ENCODE measurements at regions not wholly inside any gene's neighbourhood (a gene's known extent, or its start where the extent isn't known, plus 50 kb on each side); places are given as distances from the start of the nearest gene placed in this dataset.

DNA sequence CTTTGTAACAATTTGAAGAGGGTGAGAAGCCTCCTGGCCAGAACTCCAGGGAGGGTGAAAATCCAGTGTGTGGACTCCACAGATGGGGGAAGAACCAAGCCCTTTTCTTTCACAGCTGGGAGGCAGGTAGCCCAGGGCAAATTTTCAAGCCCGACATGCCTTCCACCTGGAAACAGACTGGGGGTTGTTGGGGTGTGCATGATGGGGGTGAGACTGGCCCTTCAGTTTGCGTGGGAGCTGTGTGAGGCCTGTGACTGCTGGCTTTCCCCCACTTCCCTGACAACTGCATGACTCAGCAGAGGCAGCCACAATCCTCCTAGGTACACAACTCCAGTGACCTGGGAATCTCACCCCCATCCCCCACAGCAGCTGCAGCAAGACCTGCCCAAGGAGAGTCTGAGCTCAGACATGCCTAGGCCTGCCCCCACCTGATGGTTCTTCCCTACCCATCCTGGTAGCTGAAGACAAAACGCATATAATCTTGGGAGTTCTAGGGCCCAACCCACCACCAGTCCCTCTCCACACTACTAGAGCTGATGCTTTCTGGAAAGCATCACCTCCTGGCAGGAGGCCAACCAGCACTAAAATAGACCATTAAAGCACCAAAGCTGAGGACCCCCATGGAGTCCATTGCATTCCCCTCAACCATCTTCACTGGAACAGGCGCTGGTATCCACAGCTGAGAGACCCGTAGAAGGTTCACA lies 445.4 kb downstream of the TFEC start:
- TF ChIP-seq, protein P1, sequence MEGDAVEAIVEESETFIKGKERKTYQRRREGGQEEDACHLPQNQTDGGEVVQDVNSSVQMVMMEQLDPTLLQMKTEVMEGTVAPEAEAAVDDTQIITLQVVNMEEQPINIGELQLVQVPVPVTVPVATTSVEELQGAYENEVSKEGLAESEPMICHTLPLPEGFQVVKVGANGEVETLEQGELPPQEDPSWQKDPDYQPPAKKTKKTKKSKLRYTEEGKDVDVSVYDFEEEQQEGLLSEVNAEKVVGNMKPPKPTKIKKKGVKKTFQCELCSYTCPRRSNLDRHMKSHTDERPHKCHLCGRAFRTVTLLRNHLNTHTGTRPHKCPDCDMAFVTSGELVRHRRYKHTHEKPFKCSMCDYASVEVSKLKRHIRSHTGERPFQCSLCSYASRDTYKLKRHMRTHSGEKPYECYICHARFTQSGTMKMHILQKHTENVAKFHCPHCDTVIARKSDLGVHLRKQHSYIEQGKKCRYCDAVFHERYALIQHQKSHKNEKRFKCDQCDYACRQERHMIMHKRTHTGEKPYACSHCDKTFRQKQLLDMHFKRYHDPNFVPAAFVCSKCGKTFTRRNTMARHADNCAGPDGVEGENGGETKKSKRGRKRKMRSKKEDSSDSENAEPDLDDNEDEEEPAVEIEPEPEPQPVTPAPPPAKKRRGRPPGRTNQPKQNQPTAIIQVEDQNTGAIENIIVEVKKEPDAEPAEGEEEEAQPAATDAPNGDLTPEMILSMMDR (IDR thresholded peaks at IDR 0.05) = no peak
- TF ChIP-seq POLR2A (IDR thresholded peaks at IDR 0.05) = no peak
- intact Hi-C loops (cut with DNase I) = no loop called here
- ATAC-seq (no peak), DNase-seq (no peak)
- Histone ChIP-seq H3K4me1 (no peaks in the 10 kb centered on the region), H3K9me3 (no peaks in the 10 kb centered on the region), H3K4me3 (no peak overlapping the region), H3K27me3 (no peaks in the 10 kb centered on the region), H3K27ac (no peak overlapping the region), H3K36me3 (no peaks in the 10 kb centered on the region)
- WGBS (ENCODE audit: insufficient coverage, low coverage, low lambda C conversion rate, missing lambda C conversion rate) = 100% methylated on average over 2 of the region's 5 CpGs

DNA sequence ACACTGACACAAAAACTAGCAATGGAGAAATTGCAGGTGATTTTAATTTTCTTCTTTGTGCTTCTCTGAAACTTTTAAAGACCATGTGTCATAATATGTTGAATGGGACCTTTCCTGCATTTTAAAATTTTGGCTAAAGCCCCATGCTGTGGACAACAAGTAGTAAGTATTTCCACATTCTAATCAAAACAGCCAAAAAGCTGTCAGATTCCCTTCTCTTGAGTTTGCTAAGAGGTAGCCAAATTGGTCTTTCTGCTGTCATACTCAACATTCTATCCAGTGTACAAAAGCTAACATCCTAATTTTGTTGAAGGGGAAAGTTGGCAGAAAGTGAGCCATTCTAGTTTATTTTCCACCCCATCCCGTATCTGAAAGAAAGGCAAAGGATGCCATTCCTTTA lies 447.6 kb downstream of the TFEC start:
- DNase-seq = no peak
- Histone ChIP-seq H3K36me3 (no peaks in the 10 kb centered on the region), H3K27ac (no peak overlapping the region), H3K4me3 (no peak overlapping the region), H3K9me3 (no peaks in the 10 kb centered on the region), H3K4me1 (no peaks in the 10 kb centered on the region), H3K27me3 (no peaks in the 10 kb centered on the region)
- no peak for ATAC-seq
- 69% methylated on average over 1 of the region's 1 CpG for WGBS (ENCODE audit: insufficient coverage, low coverage, low lambda C conversion rate, missing lambda C conversion rate)
- no peak for TF ChIP-seq POLR2A (IDR thresholded peaks at IDR 0.05)
- TF ChIP-seq, protein P1 (IDR thresholded peaks at IDR 0.05) = no peak
- intact Hi-C loops (cut with DNase I) = no loop called here

DNA sequence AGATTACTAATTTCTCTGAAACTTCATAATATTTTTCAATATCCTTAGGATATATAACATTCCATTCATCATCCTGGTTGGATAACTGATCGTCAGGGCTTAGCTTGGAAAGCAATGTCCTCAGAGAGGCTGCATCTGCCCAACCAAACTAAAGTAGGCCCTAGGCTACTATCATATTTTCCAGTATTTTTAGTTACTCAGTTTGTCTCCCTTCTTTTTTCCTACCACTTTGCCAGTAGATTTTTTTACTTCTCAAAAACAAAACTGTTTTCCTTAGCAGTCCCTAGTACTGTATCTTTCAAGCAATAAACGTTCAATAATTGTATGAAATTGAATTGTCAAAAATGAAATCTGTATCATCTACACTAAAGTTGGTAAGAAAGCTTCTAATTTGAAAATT lies 452.0 kb downstream of the TFEC start:
- TF ChIP-seq POLR2A (IDR thresholded peaks at IDR 0.05) = no peak
- TF ChIP-seq, protein P1 (IDR thresholded peaks at IDR 0.05) = no peak
- Histone ChIP-seq H3K4me3 (no peak overlapping the region), H3K36me3 (no peaks in the 10 kb centered on the region), H3K4me1 (no peaks in the 10 kb centered on the region), H3K9me3 (no peaks in the 10 kb centered on the region), H3K27ac (no peak overlapping the region), H3K27me3 (no peaks in the 10 kb centered on the region)
- ATAC-seq = no peak
- WGBS (ENCODE audit: insufficient coverage, low coverage, low lambda C conversion rate, missing lambda C conversion rate) = 74% methylated on average over 2 of the region's 2 CpGs
- intact Hi-C loops (cut with DNase I) = no loop called here
- no peak for DNase-seq

DNA sequence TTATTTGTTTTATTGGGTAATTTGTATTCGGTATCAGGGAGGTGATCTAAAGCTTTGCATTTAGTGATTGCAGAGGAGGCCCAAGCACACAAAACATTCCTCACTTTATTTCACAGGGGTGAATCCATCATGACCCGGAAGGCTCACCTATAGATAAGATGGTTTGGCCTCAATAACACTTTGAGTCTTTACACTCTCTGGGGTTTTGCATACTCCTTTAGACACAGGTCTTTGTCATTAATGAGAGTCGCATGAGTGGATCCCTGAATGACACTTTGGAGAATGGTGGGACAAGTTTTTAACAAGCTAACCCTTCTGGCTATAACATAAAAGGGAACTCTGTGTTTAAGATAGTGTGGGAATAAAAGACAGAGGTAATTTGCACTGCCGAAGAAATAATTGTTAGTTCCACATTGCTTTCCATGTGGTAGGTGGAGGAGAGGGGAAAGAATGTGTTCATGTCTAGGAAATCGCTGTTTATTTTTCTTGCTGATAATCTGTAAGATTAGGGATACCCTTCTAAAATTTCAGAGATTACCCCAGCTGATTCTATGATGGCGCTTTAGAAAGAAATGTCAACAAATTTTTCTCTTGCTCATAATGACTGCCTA lies 455.8 kb downstream of the TFEC start:
- Histone ChIP-seq H3K36me3 (no peaks in the 10 kb centered on the region), H3K4me3 (no peak overlapping the region), H3K27me3 (no peaks in the 10 kb centered on the region), H3K9me3 (no peaks in the 10 kb centered on the region), H3K4me1 (no peaks in the 10 kb centered on the region), H3K27ac (no peak overlapping the region)
- no peak for TF ChIP-seq POLR2A (IDR thresholded peaks at IDR 0.05)
- TF ChIP-seq, protein P1 (IDR thresholded peaks at IDR 0.05) = no peak
- DNase-seq (no peak), ATAC-seq (no peak)
- WGBS (ENCODE audit: insufficient coverage, low coverage, low lambda C conversion rate, missing lambda C conversion rate) = 61% methylated on average over 6 of the region's 6 CpGs
- intact Hi-C loops (cut with DNase I) = no loop called here

Data from right lobe of liver (tissue), 6 donors.